HepG2 (cell line): ENCODE measurements at regions not wholly inside any gene's neighbourhood (a gene's known extent, or its start where the extent isn't known, plus 50 kb on each side); places are given as distances from the start of the nearest gene placed in this dataset.

Experiments
- ATAC-seq: fragments of 200-7000 bp; cut with Tn5 transposase; 3 replicates; pipeline ENCODE4 v1.9.1; 2020; ENCODE audit warnings: mild to moderate bottlenecking, moderate library complexity
- BruUV-seq: library from RNA; stranded (reverse); fragments of 400-500 nt; replicated peaks from 2 replicates; lab custom pipeline; 2021; lab: Mats Ljungman, UMichigan
- CTCF ChIA-PET: fragments of 300-600 bp; formaldehyde crosslinking; extraction: SDS; loops from one replicate; lab custom pipeline; 2021; ENCODE audit warnings: low total read pairs, inconsistent platforms, low intra/inter-chr PET ratio; lab: Yijun Ruan, JAX
- POLR2A ChIA-PET: fragments of 350-600 bp; sonication (Branson Sonifier 250); formaldehyde crosslinking; loops from one replicate; lab custom pipeline; 2020; ENCODE audit warnings: antibody characterized with exemption, inconsistent platforms; lab: Yijun Ruan, JAX
- DNase-seq: peaks from one replicate; pipeline ENCODE4 v3.0.0-alpha.2; 2015; ENCODE audit warnings: low spot score
- FAIRE-seq: peaks from 3 replicates; lab custom pipeline; 2011; peaks lifted over from hg19 to GRCh38; lab: Jason Lieb, UNC
- H2AFZ ChIP-seq: one replicate; pipeline ENCODE4 v1.6.1; 2011; ENCODE audit warnings: low read length, inconsistent platforms
- H3K27ac ChIP-seq: fragments of 300-600 bp; 3 replicates; pipeline ENCODE4 v1.8.0; 2011; ENCODE audit warnings: mixed run types, mild to moderate bottlenecking, mixed read lengths, low read length, inconsistent platforms; ENCODE audit not compliant: insufficient read depth; ENCODE audit errors: extremely low read length
- H3K27me3 ChIP-seq, 2 experiments: fragments of 200-600 bp in 1 of 2; 2 replicates in 1 of 2; 3 replicates in 1 of 2; pipeline versions ENCODE4 v1.6.0 to v1.8.0; 2011; ENCODE audit warnings: low read length in 2 of 2, mild to moderate bottlenecking in 2 of 2, moderate library complexity in 2 of 2, inconsistent platforms in 1 of 2; ENCODE audit not compliant: insufficient read depth in 2 of 2, control insufficient read depth in 1 of 2
- H3K36me3 ChIP-seq, 2 experiments: fragments of 200-600 bp in 1 of 2; replicated peaks in 1 of 2; 2 replicates in 1 of 2; 3 replicates in 1 of 2; pipeline versions ENCODE4 v1.5.1 to v1.8.0; 2011; ENCODE audit warnings: low read length in 2 of 2, inconsistent platforms in 1 of 2; ENCODE audit not compliant: insufficient read depth in 2 of 2, control insufficient read depth in 1 of 2
- H3K4me1 ChIP-seq: 2 replicates; pipeline ENCODE4 v1.5.1; 2012; ENCODE audit warnings: low read length, inconsistent platforms; ENCODE audit not compliant: insufficient read depth
- H3K4me2 ChIP-seq: 2 replicates; pipeline ENCODE4 v1.6.0; 2011; ENCODE audit warnings: low read depth, low read length, inconsistent platforms
- H3K4me3 ChIP-seq, 3 experiments: fragments of 200-600 bp in 1 of 3; sonication (generic), shearing (Covaris generic) in 1 of 3; replicated peaks in 1 of 3; 2 replicates each; pipeline ENCODE4 v1.5.1; 2011 to 2016; ENCODE audit warnings: low read length in 3 of 3, inconsistent platforms in 2 of 3, low read depth in 2 of 3, mild to moderate bottlenecking in 2 of 3, control low read depth in 1 of 3, mixed read lengths in 1 of 3; ENCODE audit not compliant: insufficient read depth in 1 of 3
- H3K79me2 ChIP-seq: one replicate; pipeline ENCODE4 v1.6.1; 2011; ENCODE audit warnings: low read length, inconsistent platforms; ENCODE audit not compliant: insufficient read depth
- H3K9ac ChIP-seq: 2 replicates; pipeline ENCODE4 v1.6.0; 2011; ENCODE audit warnings: mild to moderate bottlenecking, low read depth, low read length, inconsistent platforms; ENCODE audit not compliant: insufficient read depth
- H3K9me3 ChIP-seq: 2 replicates; pipeline ENCODE4 v1.5.1; 2012; ENCODE audit warnings: mild to moderate bottlenecking, low read length
- H4K20me1 ChIP-seq: 2 replicates; pipeline ENCODE4 v1.6.0; 2011; ENCODE audit warnings: inconsistent platforms, mild to moderate bottlenecking, low read length, moderate library complexity; ENCODE audit not compliant: insufficient read depth
- ATAD3A ChIP-seq: sonication (generic); formaldehyde crosslinking; IDR thresholded peaks from 2 replicates; pipeline ENCODE4 v1.4.0; 2020; ENCODE audit warnings: missing genetic modification reagents
- GFI1 ChIP-seq: sonication (generic); formaldehyde crosslinking; IDR thresholded peaks from 2 replicates; pipeline ENCODE4 v1.5.0; 2020; ENCODE audit warnings: missing genetic modification reagents, mild to moderate bottlenecking, borderline replicate concordance
- MEIS1 ChIP-seq: sonication (generic); formaldehyde crosslinking; IDR thresholded peaks from 2 replicates; pipeline ENCODE4 v1.9.0; 2021; ENCODE audit warnings: mild to moderate bottlenecking, missing genetic modification reagents, moderate library complexity, borderline replicate concordance
- NFRKB ChIP-seq: fragments of 450-650 bp; IDR thresholded peaks from 2 replicates; pipeline ENCODE4 v1.6.1; 2017
- RFXANK ChIP-seq: IDR thresholded peaks from 2 replicates; pipeline ENCODE4 v1.6.1; 2016
- RXRB ChIP-seq: IDR thresholded peaks from 2 replicates; pipeline ENCODE4 v1.6.1; 2016; ENCODE audit warnings: borderline replicate concordance, missing genetic modification reagents, missing compliant biosample characterization
- SIN3A ChIP-seq: IDR thresholded peaks from 2 replicates; pipeline ENCODE4 v1.6.1; 2011; ENCODE audit warnings: low read depth, mild to moderate bottlenecking, control low read depth, low read length, borderline replicate concordance
- TEAD2 ChIP-seq: sonication (generic); formaldehyde crosslinking; IDR thresholded peaks from 2 replicates; pipeline ENCODE4 v1.9.0; 2021; ENCODE audit warnings: missing genetic modification reagents
- ZNF138 ChIP-seq: sonication (generic); formaldehyde crosslinking; IDR thresholded peaks from 2 replicates; pipeline ENCODE4 v1.5.0; 2020; ENCODE audit warnings: mild to moderate bottlenecking, low read depth, missing genetic modification reagents
- ZNF382 ChIP-seq: sonication (generic); formaldehyde crosslinking; IDR thresholded peaks from 2 replicates; pipeline ENCODE4 v1.5.0; 2020; ENCODE audit warnings: missing genetic modification reagents, mild to moderate bottlenecking, borderline replicate concordance
- ZNF468 ChIP-seq: sonication (generic); formaldehyde crosslinking; IDR thresholded peaks from 2 replicates; pipeline ENCODE4 v1.8.0; 2022; ENCODE audit warnings: mild to moderate bottlenecking, moderate library complexity, missing genetic modification reagents
- ZNF552 ChIP-seq: sonication (generic); formaldehyde crosslinking; IDR thresholded peaks from 2 replicates; pipeline ENCODE4 v1.9.0; 2022; ENCODE audit warnings: missing genetic modification reagents, mild to moderate bottlenecking, borderline replicate concordance
- WGBS: methylation state at CpG from one replicate; pipeline ENCODE4 v1.1.6; 2017; ENCODE audit warnings: low lambda C conversion rate; 5-methylcytosine and 5-hydroxymethylcytosine counted together
- in situ Hi-C: cut with HindIII; loops from 2 replicates; pipeline ENCODE4 v1.10.0; 2017; ENCODE audit warnings: low pct_unique_long_range_greater_than_20kb; ENCODE audit not compliant: extremely low pct_ligation_motif_present
- intact Hi-C: fragments of 100-400 bp; cut with micrococcal nuclease; formaldehyde crosslinking; loops from one replicate; pipeline ENCODE4 v1.10.0; 2022; ENCODE audit not compliant: unreplicated experiment
- TF ChIP-seq, protein P1 (sequence below): sonication (generic); formaldehyde crosslinking; IDR thresholded peaks from 2 replicates; pipeline ENCODE4 v1.4.0; 2020; ENCODE audit warnings: missing genetic modification reagents, mild to moderate bottlenecking, borderline replicate concordance
- TF ChIP-seq, protein P2 (sequence below): sonication (generic); formaldehyde crosslinking; IDR thresholded peaks from 2 replicates; pipeline ENCODE4 v1.4.0; 2020; ENCODE audit warnings: mild to moderate bottlenecking, missing genetic modification reagents
- TF ChIP-seq, protein P3 (sequence below): sonication (generic); formaldehyde crosslinking; IDR thresholded peaks from 2 replicates; pipeline ENCODE4 v1.5.0; 2020; ENCODE audit warnings: mild to moderate bottlenecking, missing genetic modification reagents, borderline replicate concordance
- TF ChIP-seq, protein P4 (sequence below): sonication (generic); formaldehyde crosslinking; IDR thresholded peaks from 2 replicates; pipeline ENCODE4 v1.4.0; 2020; ENCODE audit warnings: mild to moderate bottlenecking, missing genetic modification reagents

DNA sequence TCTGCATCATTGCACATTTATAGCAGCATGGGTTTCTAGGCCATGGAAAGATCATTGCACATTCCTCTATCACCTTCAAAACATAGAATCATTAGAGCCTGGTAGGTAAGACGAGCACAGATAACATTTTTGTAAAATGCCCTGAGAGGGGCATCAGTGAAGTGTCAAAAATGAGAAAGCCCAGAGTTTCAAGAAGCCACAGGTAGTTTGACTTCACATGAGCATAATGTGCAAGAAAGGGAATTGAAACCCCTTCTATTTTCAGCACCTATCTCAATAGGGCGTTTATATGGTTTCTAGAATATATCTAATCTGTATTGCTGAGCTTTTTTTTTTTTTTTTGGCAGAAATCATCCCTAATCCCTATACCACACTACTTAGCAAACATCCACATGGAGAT is 2441.7 kb downstream of the ARAP2 start:
- Histone ChIP-seq H3K4me2 (no peak overlapping the region), H4K20me1 (no peaks in the 10 kb centered on the region), H3K4me1 (no peaks in the 10 kb centered on the region), H3K36me3 (no peaks in the 10 kb centered on the region)
- POLR2A ChIA-PET, result no interaction called here
- 9% methylated on average over 2 of the region's 2 CpGs for WGBS
- no peak for ATAC-seq
- BruUV-seq, result no TSS peak
- no peak for FAIRE-seq
- no peak for TF ChIP-seq GFI1 (CRISPR knock-in tag)
- no peak for TF ChIP-seq MEIS1 (CRISPR knock-in tag)
- TF ChIP-seq, protein P1, sequence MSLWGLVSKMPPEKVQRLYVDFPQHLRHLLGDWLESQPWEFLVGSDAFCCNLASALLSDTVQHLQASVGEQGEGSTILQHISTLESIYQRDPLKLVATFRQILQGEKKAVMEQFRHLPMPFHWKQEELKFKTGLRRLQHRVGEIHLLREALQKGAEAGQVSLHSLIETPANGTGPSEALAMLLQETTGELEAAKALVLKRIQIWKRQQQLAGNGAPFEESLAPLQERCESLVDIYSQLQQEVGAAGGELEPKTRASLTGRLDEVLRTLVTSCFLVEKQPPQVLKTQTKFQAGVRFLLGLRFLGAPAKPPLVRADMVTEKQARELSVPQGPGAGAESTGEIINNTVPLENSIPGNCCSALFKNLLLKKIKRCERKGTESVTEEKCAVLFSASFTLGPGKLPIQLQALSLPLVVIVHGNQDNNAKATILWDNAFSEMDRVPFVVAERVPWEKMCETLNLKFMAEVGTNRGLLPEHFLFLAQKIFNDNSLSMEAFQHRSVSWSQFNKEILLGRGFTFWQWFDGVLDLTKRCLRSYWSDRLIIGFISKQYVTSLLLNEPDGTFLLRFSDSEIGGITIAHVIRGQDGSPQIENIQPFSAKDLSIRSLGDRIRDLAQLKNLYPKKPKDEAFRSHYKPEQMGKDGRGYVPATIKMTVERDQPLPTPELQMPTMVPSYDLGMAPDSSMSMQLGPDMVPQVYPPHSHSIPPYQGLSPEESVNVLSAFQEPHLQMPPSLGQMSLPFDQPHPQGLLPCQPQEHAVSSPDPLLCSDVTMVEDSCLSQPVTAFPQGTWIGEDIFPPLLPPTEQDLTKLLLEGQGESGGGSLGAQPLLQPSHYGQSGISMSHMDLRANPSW, result no peak
- TF ChIP-seq TEAD2 (CRISPR knock-in tag), result no peak
- no peak for TF ChIP-seq ATAD3A (CRISPR knock-in tag)
- TF ChIP-seq ZNF138 (CRISPR knock-in tag), result no peak
- TF ChIP-seq ZNF382 (CRISPR knock-in tag), result no peak
- TF ChIP-seq, protein P2, sequence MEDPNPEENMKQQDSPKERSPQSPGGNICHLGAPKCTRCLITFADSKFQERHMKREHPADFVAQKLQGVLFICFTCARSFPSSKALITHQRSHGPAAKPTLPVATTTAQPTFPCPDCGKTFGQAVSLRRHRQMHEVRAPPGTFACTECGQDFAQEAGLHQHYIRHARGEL (CRISPR knock-in tag), result no peak
- TF ChIP-seq ZNF468 (CRISPR knock-in tag), result no peak
- TF ChIP-seq ZNF552 (CRISPR knock-in tag), result no peak
- no peak for TF ChIP-seq SIN3A
- TF ChIP-seq, protein P3, sequence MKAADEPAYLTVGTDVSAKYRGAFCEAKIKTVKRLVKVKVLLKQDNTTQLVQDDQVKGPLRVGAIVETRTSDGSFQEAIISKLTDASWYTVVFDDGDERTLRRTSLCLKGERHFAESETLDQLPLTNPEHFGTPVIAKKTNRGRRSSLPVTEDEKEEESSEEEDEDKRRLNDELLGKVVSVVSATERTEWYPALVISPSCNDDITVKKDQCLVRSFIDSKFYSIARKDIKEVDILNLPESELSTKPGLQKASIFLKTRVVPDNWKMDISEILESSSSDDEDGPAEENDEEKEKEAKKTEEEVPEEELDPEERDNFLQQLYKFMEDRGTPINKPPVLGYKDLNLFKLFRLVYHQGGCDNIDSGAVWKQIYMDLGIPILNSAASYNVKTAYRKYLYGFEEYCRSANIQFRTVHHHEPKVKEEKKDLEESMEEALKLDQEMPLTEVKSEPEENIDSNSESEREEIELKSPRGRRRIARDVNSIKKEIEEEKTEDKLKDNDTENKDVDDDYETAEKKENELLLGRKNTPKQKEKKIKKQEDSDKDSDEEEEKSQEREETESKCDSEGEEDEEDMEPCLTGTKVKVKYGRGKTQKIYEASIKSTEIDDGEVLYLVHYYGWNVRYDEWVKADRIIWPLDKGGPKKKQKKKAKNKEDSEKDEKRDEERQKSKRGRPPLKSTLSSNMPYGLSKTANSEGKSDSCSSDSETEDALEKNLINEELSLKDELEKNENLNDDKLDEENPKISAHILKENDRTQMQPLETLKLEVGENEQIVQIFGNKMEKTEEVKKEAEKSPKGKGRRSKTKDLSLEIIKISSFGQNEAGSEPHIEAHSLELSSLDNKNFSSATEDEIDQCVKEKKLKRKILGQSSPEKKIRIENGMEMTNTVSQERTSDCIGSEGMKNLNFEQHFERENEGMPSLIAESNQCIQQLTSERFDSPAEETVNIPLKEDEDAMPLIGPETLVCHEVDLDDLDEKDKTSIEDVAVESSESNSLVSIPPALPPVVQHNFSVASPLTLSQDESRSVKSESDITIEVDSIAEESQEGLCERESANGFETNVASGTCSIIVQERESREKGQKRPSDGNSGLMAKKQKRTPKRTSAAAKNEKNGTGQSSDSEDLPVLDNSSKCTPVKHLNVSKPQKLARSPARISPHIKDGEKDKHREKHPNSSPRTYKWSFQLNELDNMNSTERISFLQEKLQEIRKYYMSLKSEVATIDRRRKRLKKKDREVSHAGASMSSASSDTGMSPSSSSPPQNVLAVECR (CRISPR knock-in tag), result no peak
- TF ChIP-seq, protein P4, sequence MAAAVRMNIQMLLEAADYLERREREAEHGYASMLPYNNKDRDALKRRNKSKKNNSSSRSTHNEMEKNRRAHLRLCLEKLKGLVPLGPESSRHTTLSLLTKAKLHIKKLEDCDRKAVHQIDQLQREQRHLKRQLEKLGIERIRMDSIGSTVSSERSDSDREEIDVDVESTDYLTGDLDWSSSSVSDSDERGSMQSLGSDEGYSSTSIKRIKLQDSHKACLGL (CRISPR knock-in tag), result no peak
- no peak for TF ChIP-seq RXRB
- no peak for TF ChIP-seq NFRKB
- no peak for TF ChIP-seq RFXANK (CRISPR knock-in tag)
- TF ChIP-seq, all 625 proteins: peak for 0
- no peak for DNase-seq
- Histone ChIP-seq H3K4me3 (no peak overlapping the region), H3K9ac (no peak overlapping the region), H3K27ac (no peak overlapping the region), H2AFZ (no peak overlapping the region), H3K27me3 (no peaks in the 10 kb centered on the region), H3K9me3 (peaks cover 28% of the 10 kb centered on the region), H3K79me2 (no peaks in the 10 kb centered on the region)
- intact Hi-C loops, result no loop called here
- in situ Hi-C loops, result no loop called here
- CTCF ChIA-PET, result no interaction called here
